GM18505 (cell line): ENCODE measurements at regions not wholly inside any gene's neighbourhood (a gene's known extent, or its start where the extent isn't known, plus 50 kb on each side); places are given as distances from the start of the nearest gene placed in this dataset.
"Not testable (repeated sequence)": the region's sequence is repeated elsewhere in the genome, so short reads cannot be mapped to it uniquely, and the experiment has no call there.

Experiments used
- ATAC-seq: cut with Tn5 transposase; IDR thresholded peaks from one replicate; pipeline ENCODE4 v1.9.1; 2021; ENCODE audit not compliant: unreplicated experiment
- POLR2A ChIP-seq: IDR thresholded peaks from 4 replicates; pipeline ENCODE4 v1.6.1; 2011; ENCODE audit warnings: borderline replicate concordance; ENCODE audit not compliant: insufficient read depth, insufficient read length; ENCODE audit errors: extremely low read depth

- TF ChIP-seq POLR2A: no peak
- no peak for ATAC-seq
These were observed 710.7 kb downstream of the STPG2 start for GRCh38 chr4:97432551-97432950.

GRCh38 chr4:97437998-97438705 lies 705.1 kb downstream of the STPG2 start:
- not testable (repeated sequence) for ATAC-seq

- ATAC-seq: no peak
- no peak for TF ChIP-seq POLR2A
These were observed 690.1 kb downstream of the STPG2 start for GRCh38 chr4:97453186-97453585.

- no peak for TF ChIP-seq POLR2A
- no peak for ATAC-seq
These were observed 686.0 kb downstream of the STPG2 start for GRCh38 chr4:97457253-97457652.

- no peak for TF ChIP-seq POLR2A
- ATAC-seq: no peak
These were observed 675.0 kb downstream of the STPG2 start for GRCh38 chr4:97468272-97468671.

GRCh38 chr4:97475621-97476020 lies 667.7 kb downstream of the STPG2 start:
- TF ChIP-seq POLR2A: no peak
- no peak for ATAC-seq

GRCh38 chr4:97477974-97478373 lies 665.3 kb downstream of the STPG2 start:
- no peak for TF ChIP-seq POLR2A
- ATAC-seq: no peak

GRCh38 chr4:97479388-97479787 lies 663.9 kb downstream of the STPG2 start:
- no peak for TF ChIP-seq POLR2A
- no peak for ATAC-seq

- no peak for TF ChIP-seq POLR2A
- ATAC-seq: no peak
These were observed 651.4 kb downstream of the STPG2 start for GRCh38 chr4:97491856-97492255.

GRCh38 chr4:97493815-97494518 lies 649.3 kb downstream of the STPG2 start:
- no peak for TF ChIP-seq POLR2A
- ATAC-seq: no peak

GRCh38 chr4:97496298-97496873 lies 646.9 kb downstream of the STPG2 start:
- ATAC-seq: no peak
- no peak for TF ChIP-seq POLR2A

GRCh38 chr4:97498875-97499274 lies 644.4 kb downstream of the STPG2 start:
- no peak for ATAC-seq
- no peak for TF ChIP-seq POLR2A

GRCh38 chr4:97500423-97500822 lies 642.9 kb downstream of the STPG2 start:
- peak; percentile 92 for ATAC-seq
- TF ChIP-seq POLR2A: no peak

GRCh38 chr4:97504713-97505112 lies 638.6 kb downstream of the STPG2 start:
- TF ChIP-seq POLR2A: no peak
- ATAC-seq: no peak
